AML-193 (cell line): ENCODE measurements at regions not wholly inside any gene's neighbourhood (a gene's known extent, or its start where the extent isn't known, plus 50 kb on each side); places are given as distances from the start of the nearest gene placed in this dataset.

Source experiments
- DNase-seq, 2 experiments: peaks; one replicate each; lab custom pipeline; 2025; lab: John Stamatoyannopoulos, UW

DNA sequence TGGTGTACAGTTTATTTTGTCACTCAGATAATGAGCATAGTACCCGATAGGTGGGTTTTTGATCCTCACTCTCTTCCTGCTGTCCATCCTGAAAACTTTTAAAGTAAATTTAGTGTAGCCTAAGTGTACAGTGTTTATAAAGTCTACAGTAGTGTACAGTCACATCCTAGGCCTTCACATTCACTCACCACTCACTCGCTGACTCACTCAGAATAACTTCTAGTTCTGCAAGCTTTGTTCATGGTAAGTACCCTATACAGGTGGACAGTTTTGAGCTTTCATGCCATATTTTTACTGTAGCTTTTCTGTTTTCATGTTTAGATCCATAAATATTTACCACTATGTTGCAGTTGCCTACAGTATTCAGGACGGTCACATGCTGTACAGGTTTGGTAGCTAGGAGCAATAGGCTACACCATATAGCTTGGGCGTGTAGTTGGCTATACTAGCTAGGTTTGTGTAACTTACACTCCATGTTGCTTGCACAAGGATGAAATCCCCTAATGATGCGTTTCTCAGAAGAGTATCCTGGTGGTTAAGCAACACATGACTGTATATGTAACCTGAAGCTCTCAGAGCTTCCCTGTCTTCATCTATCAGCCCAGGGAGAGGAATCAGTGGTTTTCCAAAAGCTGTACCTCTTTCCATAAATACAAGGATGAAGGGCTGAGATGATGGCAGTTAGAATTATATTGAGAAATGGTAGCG is 87.6 kb upstream of the SLC25A26 start:
- no peak for DNase-seq

GRCh38 chr3:66128623-66129022 is 89.9 kb upstream of the MAGI1 start:
- DNase-seq: no peak

- no peak for DNase-seq
These were observed 82.6 kb upstream of the MAGI1 start for GRCh38 chr3:66121318-66121717.

- no peak for DNase-seq
These were observed 77.3 kb upstream of the MAGI1 start for GRCh38 chr3:66115858-66116654.

DNA sequence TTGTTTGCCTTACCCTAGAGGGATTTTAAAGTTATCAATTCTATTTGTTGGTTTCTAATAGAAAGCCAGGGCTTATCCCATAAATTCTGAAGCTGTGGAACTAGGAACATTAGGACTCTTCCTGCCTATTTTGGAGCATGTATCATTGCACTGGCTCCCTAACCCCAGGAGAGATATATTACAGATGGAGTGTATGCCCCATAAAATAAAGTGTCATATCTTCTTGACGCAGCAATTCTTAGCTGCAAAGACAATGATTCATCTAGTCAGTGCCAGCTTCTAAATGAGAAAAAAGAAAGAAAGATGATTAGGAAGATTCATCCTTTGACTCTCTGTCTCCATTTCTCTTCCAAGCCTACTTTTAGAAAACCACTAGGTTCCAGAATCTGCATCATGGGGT is 74.8 kb upstream of the MAGI1 start:
- DNase-seq: no peak

- DNase-seq: no peak
These were observed 72.1 kb upstream of the MAGI1 start for GRCh38 chr3:66110840-66111239.

GRCh38 chr3:66107855-66108254 is 69.1 kb upstream of the MAGI1 start:
- no peak for DNase-seq

GRCh38 chr3:66106788-66107187 is 68.1 kb upstream of the MAGI1 start:
- DNase-seq: no peak

DNA sequence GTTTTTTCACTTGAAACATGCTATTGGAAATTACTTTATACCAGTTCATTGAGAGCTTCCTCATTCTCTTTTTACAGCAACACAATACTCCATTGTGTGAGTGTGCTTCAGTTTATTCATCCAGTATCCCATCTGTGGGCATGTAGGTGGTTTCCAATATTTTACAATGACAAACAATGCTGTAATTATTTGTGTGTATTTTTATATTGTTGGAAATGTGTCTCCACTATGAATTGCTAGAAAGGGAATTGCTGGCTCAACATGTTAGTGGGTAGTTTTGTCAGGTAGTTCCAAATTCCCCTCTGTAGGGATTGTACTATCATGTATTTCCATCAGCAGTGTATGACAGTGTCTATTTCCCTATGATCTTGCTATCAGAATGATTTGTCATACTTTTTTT is 65.8 kb upstream of the MAGI1 start:
- no peak for DNase-seq

DNA sequence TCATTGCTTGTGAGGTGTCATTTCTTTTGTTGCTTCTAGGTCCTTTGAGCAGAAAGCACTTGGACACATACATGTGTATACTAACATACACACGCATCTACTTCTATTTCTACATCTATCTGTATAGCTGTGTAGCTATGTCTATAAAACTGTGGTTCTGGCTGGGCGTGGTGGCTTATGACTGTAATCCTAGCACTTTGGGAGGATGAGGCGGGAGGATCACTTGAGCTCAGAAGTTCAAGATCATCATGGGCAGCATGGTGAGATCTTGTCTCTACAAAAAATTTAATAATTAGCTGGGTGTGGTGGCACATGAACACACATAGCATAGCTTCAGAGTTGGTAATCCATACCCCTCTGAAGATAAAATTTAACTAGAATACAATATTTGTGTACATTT is 65.0 kb upstream of the MAGI1 start:
- no peak for DNase-seq

- no peak for DNase-seq
These were observed 63.2 kb upstream of the MAGI1 start for GRCh38 chr3:66101901-66102300.

GRCh38 chr3:66099541-66100065 is 60.9 kb upstream of the MAGI1 start:
- DNase-seq: no peak

DNA sequence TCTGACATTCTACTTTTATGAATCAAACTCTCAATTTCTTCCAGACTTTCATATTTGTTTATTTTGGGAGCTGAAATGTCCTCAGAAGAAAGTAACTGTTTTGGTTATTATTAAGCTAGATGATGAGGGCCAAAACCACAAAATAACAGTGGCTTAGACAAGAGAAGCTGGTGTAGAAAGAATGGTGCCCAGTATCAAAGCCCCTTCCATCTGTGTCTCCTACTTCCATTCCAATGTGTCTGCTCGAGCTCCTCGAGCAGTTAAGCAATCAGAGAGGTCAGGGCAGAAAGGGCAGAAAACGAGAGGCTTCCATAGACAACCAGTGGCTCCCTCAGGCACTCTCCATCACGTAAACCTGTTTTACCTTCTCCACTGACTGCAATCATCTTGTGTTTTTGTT is 59.7 kb upstream of the MAGI1 start:
- no peak for DNase-seq

DNA sequence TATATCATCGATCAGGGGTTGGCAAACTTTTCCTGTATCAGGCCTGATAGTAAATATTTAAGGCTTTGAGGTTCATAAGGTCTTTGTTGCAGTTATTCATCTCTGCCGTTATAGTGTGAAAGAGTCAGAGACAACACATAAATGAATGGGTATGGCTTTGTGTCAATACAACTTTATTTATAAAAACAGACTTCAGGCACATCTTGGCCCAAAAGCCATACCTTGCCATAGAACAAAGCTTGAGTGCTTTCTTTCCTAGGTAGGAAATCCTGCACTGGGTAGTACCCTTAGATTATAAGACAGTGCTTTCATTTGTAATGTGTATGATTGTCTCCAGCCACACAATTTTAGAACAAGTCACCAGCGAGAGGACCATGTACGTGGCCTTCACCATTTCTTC is 58.9 kb upstream of the MAGI1 start:
- no peak for DNase-seq

- DNase-seq: no peak
These were observed 56.7 kb upstream of the MAGI1 start for GRCh38 chr3:66095295-66096001.

DNA sequence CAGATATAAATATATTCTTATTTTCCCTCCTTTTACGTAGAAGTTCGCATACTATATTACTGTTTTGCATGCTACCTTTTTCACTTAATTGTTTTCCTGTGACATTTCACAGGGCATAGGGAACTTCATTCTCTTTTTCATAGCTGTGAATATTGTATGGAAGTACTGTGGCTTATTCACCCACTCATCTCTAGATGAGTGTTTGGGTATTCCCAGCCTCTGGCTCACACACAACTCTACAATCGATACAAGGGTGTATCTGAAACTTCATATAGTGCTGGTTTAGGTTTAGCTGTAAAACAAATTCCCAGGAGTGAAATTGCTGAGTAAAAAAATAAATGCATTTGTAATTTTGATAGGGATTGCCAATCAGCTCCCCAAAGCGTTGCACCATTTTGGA is 55.3 kb upstream of the MAGI1 start:
- DNase-seq: no peak

- no peak for DNase-seq
These were observed 53.7 kb upstream of the MAGI1 start for GRCh38 chr3:66092175-66092995.
